Mucosa of descending colon (tissue), 3 donors: ENCODE measurements at regions not wholly inside any gene's neighbourhood (a gene's known extent, or its start where the extent isn't known, plus 50 kb on each side); places are given as distances from the start of the nearest gene placed in this dataset.

Experiments used
- ATAC-seq: fragments of 200-7000 bp; cut with Tn5 transposase; one replicate; pipeline ENCODE4 v1.9.1; 2020; ENCODE audit warnings: mild to moderate bottlenecking, moderate library complexity
- DNase-seq, 3 donors: peaks; one replicate each; pipeline ENCODE4 v3.0.0-alpha.2; 2020
- H3K36me3 ChIP-seq: fragments of 200-600 bp; one replicate; pipeline ENCODE4 v1.8.0; 2021; ENCODE audit warnings: low read depth, mild to moderate bottlenecking
- H3K4me1 ChIP-seq: fragments of 200-600 bp; one replicate; pipeline ENCODE4 v1.8.0; 2021; ENCODE audit warnings: low read depth, mild to moderate bottlenecking
- H3K4me3 ChIP-seq: fragments of 200-600 bp; one replicate; pipeline ENCODE4 v1.8.0; 2021; ENCODE audit warnings: mild to moderate bottlenecking
- H3K9me3 ChIP-seq: fragments of 200-600 bp; one replicate; pipeline ENCODE4 v1.8.0; 2021; ENCODE audit warnings: mild to moderate bottlenecking
- intact Hi-C, 2 donors: fragments of 100-400 bp; cut with DNase I in 1 of 2; cut with micrococcal nuclease in 1 of 2; formaldehyde crosslinking; loops; one replicate each; pipeline versions ENCODE4 v1.11.0 to v1.11.1; 2022; cut with DNase I, micrococcal nuclease
- TF ChIP-seq, protein P1 (sequence below): fragments of 200-600 bp; IDR thresholded peaks from one replicate; pipeline ENCODE4 v1.8.0; 2022; ENCODE audit warnings: antibody characterized with exemption, mild to moderate bottlenecking
- donor health status: DM: no; HTN: no; CAD: no; lungs with moderate emphysema.
- donor health status: DM: no; HTN: no; CAD: no.
- donor health status: DM: no; HTN: yes; CAD: no.

DNA sequence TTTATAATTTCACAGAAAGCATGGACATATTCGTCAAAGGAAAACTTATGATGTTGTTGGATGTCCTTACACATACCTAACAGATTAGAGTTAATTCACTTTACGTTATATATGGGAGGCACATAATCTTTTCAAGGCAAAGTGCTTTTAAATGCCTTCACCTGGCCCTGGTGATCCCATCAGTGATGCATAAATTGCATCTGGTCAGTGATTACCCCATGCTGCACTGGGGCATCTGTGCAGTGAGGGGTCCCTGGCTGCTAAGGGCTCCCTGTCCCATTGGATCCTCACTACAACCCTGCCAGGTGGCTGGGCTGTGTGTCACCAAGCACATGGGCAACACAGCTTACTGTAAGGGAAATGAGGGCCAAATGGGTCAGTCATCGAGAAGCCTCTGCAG lies 441.1 kb downstream of the RPS24 start:
- H3K4me3 ChIP-seq, result no peak overlapping the region
- H3K36me3 ChIP-seq, result no peaks in the 10 kb centered on the region
- TF ChIP-seq, protein P1, sequence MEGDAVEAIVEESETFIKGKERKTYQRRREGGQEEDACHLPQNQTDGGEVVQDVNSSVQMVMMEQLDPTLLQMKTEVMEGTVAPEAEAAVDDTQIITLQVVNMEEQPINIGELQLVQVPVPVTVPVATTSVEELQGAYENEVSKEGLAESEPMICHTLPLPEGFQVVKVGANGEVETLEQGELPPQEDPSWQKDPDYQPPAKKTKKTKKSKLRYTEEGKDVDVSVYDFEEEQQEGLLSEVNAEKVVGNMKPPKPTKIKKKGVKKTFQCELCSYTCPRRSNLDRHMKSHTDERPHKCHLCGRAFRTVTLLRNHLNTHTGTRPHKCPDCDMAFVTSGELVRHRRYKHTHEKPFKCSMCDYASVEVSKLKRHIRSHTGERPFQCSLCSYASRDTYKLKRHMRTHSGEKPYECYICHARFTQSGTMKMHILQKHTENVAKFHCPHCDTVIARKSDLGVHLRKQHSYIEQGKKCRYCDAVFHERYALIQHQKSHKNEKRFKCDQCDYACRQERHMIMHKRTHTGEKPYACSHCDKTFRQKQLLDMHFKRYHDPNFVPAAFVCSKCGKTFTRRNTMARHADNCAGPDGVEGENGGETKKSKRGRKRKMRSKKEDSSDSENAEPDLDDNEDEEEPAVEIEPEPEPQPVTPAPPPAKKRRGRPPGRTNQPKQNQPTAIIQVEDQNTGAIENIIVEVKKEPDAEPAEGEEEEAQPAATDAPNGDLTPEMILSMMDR, result no peak
- no peak for ATAC-seq
- no peak for DNase-seq
- no peaks in the 10 kb centered on the region for H3K9me3 ChIP-seq
- H3K4me1 ChIP-seq, result no peaks in the 10 kb centered on the region
- intact Hi-C loops, result no loop called here

DNA sequence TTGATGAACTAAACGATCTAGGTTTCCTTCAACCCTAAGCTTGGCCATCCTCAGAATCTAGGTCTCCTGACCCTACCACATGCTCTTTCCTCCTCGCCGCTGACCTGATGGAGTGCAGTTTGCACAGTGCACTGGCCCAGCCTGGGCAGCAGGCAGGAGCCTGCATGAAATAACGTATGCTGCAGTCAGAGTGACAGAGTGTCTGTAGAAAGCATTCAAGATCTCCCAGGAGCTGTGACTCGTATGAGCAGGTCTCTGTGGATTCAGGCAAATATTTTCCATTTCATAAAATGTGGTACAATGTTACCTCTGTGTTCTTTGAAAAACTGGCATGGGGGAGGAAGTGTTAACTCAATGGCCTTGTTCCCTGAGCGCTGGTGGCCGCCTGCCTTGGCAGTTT lies 441.8 kb downstream of the RPS24 start:
- ATAC-seq, result no peak
- intact Hi-C loops, result no loop called here

DNA sequence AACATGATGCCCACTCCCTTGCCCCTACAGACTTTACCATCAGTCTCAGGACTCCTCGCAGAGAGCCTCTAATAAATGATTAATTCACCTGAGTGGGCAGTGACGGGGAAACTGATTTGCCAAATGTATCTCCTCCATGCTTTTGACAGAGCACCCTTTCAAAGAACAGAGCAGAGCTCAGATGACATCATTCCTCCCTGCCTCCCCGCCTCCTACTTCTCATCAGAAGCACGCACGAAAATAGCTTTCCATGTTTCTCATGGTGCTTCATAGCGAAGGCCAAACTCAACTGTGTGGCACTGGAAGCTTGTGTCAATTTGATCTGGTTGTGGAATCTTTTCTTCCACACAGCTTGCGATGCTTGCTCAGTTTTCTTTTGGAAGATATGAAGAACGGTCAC lies 442.5 kb downstream of the RPS24 start:
- TF ChIP-seq, protein P1, result no peak
- H3K9me3 ChIP-seq, result no peaks in the 10 kb centered on the region
- no peak overlapping the region for H3K4me3 ChIP-seq
- no peaks in the 10 kb centered on the region for H3K4me1 ChIP-seq
- intact Hi-C loops, result no loop called here
- H3K36me3 ChIP-seq, result no peaks in the 10 kb centered on the region
- DNase-seq (no peak), ATAC-seq (no peak)

More for the DNA sequence above, 441.8 kb downstream of the RPS24 start:
- H3K4me1 ChIP-seq, result no peaks in the 10 kb centered on the region
- H3K9me3 ChIP-seq, result no peaks in the 10 kb centered on the region
- H3K4me3 ChIP-seq, result no peak overlapping the region
- no peak for DNase-seq
- no peaks in the 10 kb centered on the region for H3K36me3 ChIP-seq
- TF ChIP-seq, protein P1, result no peak

DNA sequence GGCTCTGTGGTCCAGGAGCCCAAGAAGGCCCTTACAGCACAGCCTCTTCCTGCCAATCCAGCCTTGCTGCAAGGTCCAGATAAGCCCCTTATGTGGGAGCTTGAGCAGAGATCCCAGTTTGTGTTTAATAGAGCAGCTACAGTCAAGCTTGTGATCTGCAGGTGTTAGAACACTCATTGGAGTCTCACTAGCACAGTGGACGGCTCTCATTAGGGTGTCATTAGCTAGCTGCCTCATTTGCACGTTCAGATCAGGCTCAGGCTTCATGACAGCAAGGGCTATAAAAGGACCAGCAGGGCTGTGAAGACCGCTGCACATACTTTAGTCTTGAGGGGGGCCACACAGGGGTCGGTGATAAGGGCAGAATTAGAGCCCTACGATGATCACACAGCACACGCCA lies 443.2 kb downstream of the RPS24 start:
- H3K9me3 ChIP-seq, result no peaks in the 10 kb centered on the region
- H3K4me1 ChIP-seq, result no peaks in the 10 kb centered on the region
- H3K36me3 ChIP-seq, result no peaks in the 10 kb centered on the region
- intact Hi-C loops, result no loop called here
- TF ChIP-seq, protein P1, result no peak
- DNase-seq, result no peak
- ATAC-seq, result no peak
- no peak overlapping the region for H3K4me3 ChIP-seq

DNA sequence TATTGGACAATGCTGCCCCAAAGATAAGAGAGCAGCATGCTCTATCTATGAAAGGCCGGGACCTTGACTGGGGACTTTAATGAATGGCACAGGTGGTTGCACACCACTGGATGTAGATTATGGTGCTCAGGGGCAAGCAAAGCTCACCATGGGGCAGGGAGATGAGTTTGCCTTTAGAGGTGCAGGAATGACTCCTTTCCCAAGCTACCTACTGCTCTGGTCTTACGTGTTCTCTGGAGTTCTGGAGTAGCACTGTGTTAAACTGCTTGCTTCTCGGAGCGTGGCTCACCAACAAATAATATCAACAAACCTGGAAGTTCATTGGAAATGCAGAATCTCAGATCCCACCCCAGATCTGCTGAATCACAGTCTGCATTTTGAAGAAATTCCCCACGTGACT lies 445.3 kb downstream of the RPS24 start:
- ATAC-seq, result no peak
- H3K4me1 ChIP-seq, result no peaks in the 10 kb centered on the region
- intact Hi-C loops, result no loop called here

DNA sequence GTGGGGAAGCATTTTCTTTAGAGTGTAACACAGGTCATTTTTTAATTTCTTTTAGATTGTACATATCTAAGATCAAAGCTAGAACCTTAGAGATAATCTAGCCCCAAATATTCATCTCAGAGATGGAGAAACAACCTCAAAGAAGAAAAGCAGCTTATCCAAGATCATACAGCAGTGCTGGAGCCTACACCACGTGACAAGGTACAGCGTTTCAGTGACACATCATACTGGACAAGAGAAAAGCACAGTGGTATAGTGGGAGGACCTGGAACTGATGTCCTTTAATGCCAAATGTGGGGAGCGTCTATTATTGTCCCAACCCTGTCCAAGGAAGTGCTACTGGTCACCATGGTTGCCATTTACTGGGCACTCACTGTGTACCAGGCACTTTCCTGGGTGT lies 445.8 kb downstream of the RPS24 start:
- DNase-seq (no peak), ATAC-seq (no peak)
- Histone ChIP-seq H3K4me3 (no peak overlapping the region), H3K4me1 (no peaks in the 10 kb centered on the region), H3K36me3 (no peaks in the 10 kb centered on the region), H3K9me3 (no peaks in the 10 kb centered on the region)
- TF ChIP-seq, protein P1, result no peak
- intact Hi-C loops, result no loop called here

More for the DNA sequence above, 445.3 kb downstream of the RPS24 start:
- no peak for DNase-seq
- TF ChIP-seq, protein P1, result no peak
- Histone ChIP-seq H3K9me3 (no peaks in the 10 kb centered on the region), H3K4me3 (no peak overlapping the region), H3K36me3 (no peaks in the 10 kb centered on the region)
